Gastrocnemius medialis (tissue), 4 donors: ENCODE measurements at regions not wholly inside any gene's neighbourhood (a gene's known extent, or its start where the extent isn't known, plus 50 kb on each side); places are given as distances from the start of the nearest gene placed in this dataset.

Experiments used
- ATAC-seq, 2 donors: fragments of 150-250 bp; one replicate each; pipeline ENCODE4 v1.9.1; 2016
- DNase-seq, 2 donors: peaks; one replicate each; pipeline ENCODE4 v3.0.0-alpha.2; 2019
- H3K27ac ChIP-seq, 4 donors: fragments of 200-600 bp; sonication (generic); 1 replicate in 1 of 4; 2 replicates in 3 of 4; pipeline ENCODE4 v1.5.1; 2016 to 2018; ENCODE audit warnings: mild to moderate bottlenecking in 2 of 4, moderate library complexity in 1 of 4
- H3K27me3 ChIP-seq, 3 donors: fragments of 200-600 bp; sonication (generic) in 2 of 3; 1 replicate in 1 of 3; 2 replicates in 2 of 3; pipeline versions ENCODE4 v1.5.1 to v1.6.0; 2016 to 2019; ENCODE audit warnings: mild to moderate bottlenecking in 1 of 3, moderate library complexity in 1 of 3
- H3K36me3 ChIP-seq, 2 donors: fragments of 200-600 bp; sonication (generic) in 1 of 2; one replicate each; pipeline ENCODE4 v1.5.1; 2017 to 2018
- H3K4me1 ChIP-seq, 2 donors: fragments of 200-600 bp; sonication (generic) in 1 of 2; one replicate each; pipeline ENCODE4 v1.5.1; 2016 to 2017; ENCODE audit warnings: mild to moderate bottlenecking in 2 of 2
- H3K4me3 ChIP-seq, 4 donors: fragments of 200-600 bp; sonication (generic) in 3 of 4; 1 replicate in 1 of 4; 2 replicates in 3 of 4; pipeline ENCODE4 v1.5.1; 2016 to 2019; ENCODE audit warnings: mild to moderate bottlenecking in 2 of 4
- H3K9me3 ChIP-seq, 3 donors: fragments of 200-600 bp; sonication (generic) in 2 of 3; 1 replicate in 1 of 3; 2 replicates in 2 of 3; pipeline ENCODE4 v1.5.1; 2016 to 2019
- CTCF ChIP-seq, 5 experiments: fragments of 450-650 bp in 3 of 5; fragments of 200-600 bp in 2 of 5; sonication (generic) in 2 of 5; IDR thresholded peaks in 4 of 5; conservative IDR thresholded peaks in 1 of 5; 1 replicate in 4 of 5; 2 replicates in 1 of 5; pipeline ENCODE4 v1.5.1; 2016 to 2019; ENCODE audit warnings: antibody characterized with exemption in 5 of 5, mild to moderate bottlenecking in 3 of 5, moderate library complexity in 3 of 5
- POLR2A ChIP-seq, 2 donors: fragments of 450-650 bp; IDR thresholded peaks; one replicate each; pipeline ENCODE4 v1.6.1; 2017; ENCODE audit warnings: antibody characterized with exemption in 2 of 2, mild to moderate bottlenecking in 2 of 2, moderate library complexity in 2 of 2
- in situ Hi-C, 4 donors: fragments of 200-750 bp; cut with MboI; loops; one replicate each; pipeline versions ENCODE4 v1.15.0 to v1.8.0; 2017; ENCODE audit warnings: low sequenced_read_pairs in 4 of 4
- intact Hi-C: fragments of 100-400 bp; cut with DNase I; formaldehyde crosslinking; loops from one replicate; pipeline ENCODE4 v1.15.1; 2023; ENCODE audit warnings: low total_unique reads

GRCh38 chr9:89760123-89760522 is 155.3 kb downstream of the GADD45G start:
- DNase-seq (no peak), ATAC-seq (no peak)
- Histone ChIP-seq H3K9me3 (no peaks in the 10 kb centered on the region), H3K4me3 (no peak overlapping the region), H3K27me3 (no peaks in the 10 kb centered on the region), H3K27ac (no peak overlapping the region), H3K4me1 (peaks cover 0 to 15% of the 10 kb centered on the region in 2 donors), H3K36me3 (no peaks in the 10 kb centered on the region)
- intact Hi-C loops (no loop called here), in situ Hi-C loops (no loop called here)
- TF ChIP-seq POLR2A (IDR thresholded peaks at IDR 0.05): no peak
- TF ChIP-seq CTCF (IDR thresholded peaks at IDR 0.05 in 4 of 5, conservative IDR thresholded peaks at IDR 0.05 in 1 of 5): no peak

- Histone ChIP-seq H3K4me1 (no peaks in the 10 kb centered on the region), H3K27me3 (no peaks in the 10 kb centered on the region), H3K9me3 (no peaks in the 10 kb centered on the region), H3K36me3 (no peaks in the 10 kb centered on the region), H3K4me3 (no peak overlapping the region), H3K27ac (no peak overlapping the region)
- intact Hi-C loops: no loop called here
- DNase-seq: no peak
- no peak for TF ChIP-seq POLR2A (IDR thresholded peaks at IDR 0.05)
- ATAC-seq: no peak
- in situ Hi-C loops: no loop called here
These were observed 159.4 kb downstream of the GADD45G start for GRCh38 chr9:89764217-89764616.

- Histone ChIP-seq H3K36me3 (no peaks in the 10 kb centered on the region), H3K9me3 (no peaks in the 10 kb centered on the region), H3K27ac (no peak overlapping the region), H3K4me1 (no peaks in the 10 kb centered on the region), H3K27me3 (no peaks in the 10 kb centered on the region), H3K4me3 (no peak overlapping the region)
- in situ Hi-C loops (no loop called here), intact Hi-C loops (no loop called here)
- no peak for DNase-seq
- no peak for ATAC-seq
- TF ChIP-seq POLR2A (IDR thresholded peaks at IDR 0.05): no peak
- TF ChIP-seq CTCF (IDR thresholded peaks at IDR 0.05 in 4 of 5, conservative IDR thresholded peaks at IDR 0.05 in 1 of 5): no peak
These were observed 160.6 kb downstream of the GADD45G start for GRCh38 chr9:89765211-89765946.

GRCh38 chr9:89766991-89767390 is 162.2 kb downstream of the GADD45G start:
- Histone ChIP-seq H3K27ac (no peak overlapping the region), H3K36me3 (no peaks in the 10 kb centered on the region), H3K4me1 (no peaks in the 10 kb centered on the region), H3K27me3 (no peaks in the 10 kb centered on the region), H3K4me3 (no peak overlapping the region), H3K9me3 (no peaks in the 10 kb centered on the region)
- intact Hi-C loops: no loop called here
- TF ChIP-seq CTCF (IDR thresholded peaks at IDR 0.05 in 4 of 5, conservative IDR thresholded peaks at IDR 0.05 in 1 of 5): no peak
- TF ChIP-seq POLR2A (IDR thresholded peaks at IDR 0.05): no peak
- DNase-seq: no peak
- in situ Hi-C loops: no loop called here
- ATAC-seq: no peak

GRCh38 chr9:89768051-89768450 is 163.2 kb downstream of the GADD45G start:
- TF ChIP-seq POLR2A (IDR thresholded peaks at IDR 0.05): no peak
- TF ChIP-seq CTCF (IDR thresholded peaks at IDR 0.05 in 4 of 5, conservative IDR thresholded peaks at IDR 0.05 in 1 of 5): no peak
- ATAC-seq: no peak
- in situ Hi-C loops: no loop called here

More at GRCh38 chr9:89768051-89768450, 163.2 kb downstream of the GADD45G start:
- Histone ChIP-seq H3K27me3 (no peaks in the 10 kb centered on the region), H3K27ac (no peak overlapping the region), H3K9me3 (no peaks in the 10 kb centered on the region), H3K36me3 (no peaks in the 10 kb centered on the region), H3K4me3 (no peak overlapping the region), H3K4me1 (no peaks in the 10 kb centered on the region)
- intact Hi-C loops: no loop called here
- no peak for DNase-seq
